Activated CD8-positive, alpha-beta memory T cell treated with anti-CD3 and anti-CD28 coated beads, Interleukin-2, amount 10 ng/mL, durations not matched to agents 7 days and 5 days (primary cell): ENCODE measurements at regions not wholly inside any gene's neighbourhood (a gene's known extent, or its start where the extent isn't known, plus 50 kb on each side); places are given as distances from the start of the nearest gene placed in this dataset.
A peak's percentile ranks its signal among the peaks of the same experiment; 100 is the strongest.

Source experiments
- ATAC-seq: fragments of 150-1000 bp; cut with Tn5 transposase; one replicate; pipeline ENCODE4 v1.10.0; 2021; ENCODE audit warnings: moderate library complexity
- CTCF ChIA-PET: fragments of 350-600 bp; sonication (Branson Sonifier 250); formaldehyde crosslinking; loops from one replicate; lab custom pipeline; 2021; ENCODE audit warnings: antibody characterized with exemption; lab: Charles Lee
- DNase-seq: peaks from one replicate; pipeline ENCODE4 v3.0.0-alpha.2; 2020
- H3K27ac Mint-ChIP-seq: one replicate; pipeline ENCODE4 v1.8.0; 2021; ENCODE audit warnings: mild to moderate bottlenecking, mixed read lengths
- H3K27me3 Mint-ChIP-seq: one replicate; pipeline ENCODE4 v1.8.0; 2021; ENCODE audit warnings: mixed read lengths
- H3K36me3 Mint-ChIP-seq: one replicate; pipeline ENCODE4 v1.8.0; 2021; ENCODE audit warnings: mild to moderate bottlenecking, mixed read lengths
- H3K4me1 Mint-ChIP-seq: one replicate; pipeline ENCODE4 v1.8.0; 2021; ENCODE audit warnings: mixed read lengths
- H3K4me3 Mint-ChIP-seq: one replicate; pipeline ENCODE4 v1.8.0; 2021; ENCODE audit warnings: mild to moderate bottlenecking, moderate library complexity, mixed read lengths
- H3K9me3 Mint-ChIP-seq: one replicate; pipeline ENCODE4 v1.8.0; 2022; ENCODE audit warnings: low read depth, mixed read lengths

DNA sequence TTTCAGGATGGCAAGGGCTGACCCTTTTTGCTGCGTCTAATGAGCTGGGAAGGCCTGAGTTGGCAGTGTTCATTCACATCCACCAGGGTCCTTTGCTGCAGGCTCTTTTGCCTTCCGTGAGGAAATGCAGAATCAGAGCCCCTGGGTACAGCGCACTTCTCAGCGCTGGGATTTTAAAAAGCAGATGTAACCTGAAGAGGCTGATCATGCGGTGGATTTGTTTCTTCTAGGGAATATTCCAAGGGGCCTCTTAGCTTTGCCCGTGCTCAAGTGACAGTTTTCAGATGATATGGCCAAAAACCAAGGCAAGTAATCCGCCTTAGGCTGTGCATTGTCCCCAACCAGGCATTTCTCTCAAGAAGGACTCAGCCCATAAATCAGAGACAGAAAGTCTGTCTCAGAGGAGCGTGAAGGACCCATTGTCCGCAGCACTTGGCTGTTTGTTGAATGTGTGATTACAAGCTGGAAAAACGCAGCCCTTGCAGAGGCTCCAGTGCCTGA, 237.6 kb downstream of the PTPRC start:
- DNase-seq (no peak), ATAC-seq (no peak)
- CTCF ChIA-PET = no interaction called here
- Mint-ChIP-seq H3K27ac (no peak overlapping the region), H3K4me3 (no peak overlapping the region), H3K36me3 (peaks cover 46% of the 10 kb centered on the region), H3K4me1 (peaks cover 6% of the 10 kb centered on the region), H3K27me3 (no peaks in the 10 kb centered on the region), H3K9me3 (no peaks in the 10 kb centered on the region)

DNA sequence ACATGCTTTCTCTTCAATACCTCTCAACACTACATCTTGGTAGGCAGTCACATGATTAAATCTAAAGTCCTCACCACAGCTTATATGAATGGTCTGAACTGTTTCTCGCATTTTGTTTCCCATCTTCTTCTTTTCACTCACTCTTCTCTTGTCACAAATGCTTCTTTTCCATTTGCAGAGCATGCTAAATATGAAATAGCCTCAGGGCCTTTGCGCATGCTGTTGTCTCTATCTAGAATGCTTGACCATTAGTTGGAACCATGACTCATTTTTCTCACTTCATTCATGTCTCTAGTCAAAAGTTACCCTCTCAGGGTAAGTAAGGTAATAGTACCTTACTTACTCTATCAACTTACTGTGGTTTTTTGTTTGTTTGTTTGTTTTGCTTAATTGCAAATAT, 239.7 kb downstream of the PTPRC start:
- no peak overlapping the region for H3K4me3 Mint-ChIP-seq
- H3K9me3 Mint-ChIP-seq = no peaks in the 10 kb centered on the region
- H3K27ac Mint-ChIP-seq = no peak overlapping the region
- no peak for DNase-seq
- ATAC-seq = no peak
- peaks cover 7% of the 10 kb centered on the region for H3K4me1 Mint-ChIP-seq
- no peaks in the 10 kb centered on the region for H3K27me3 Mint-ChIP-seq
- peaks cover 38% of the 10 kb centered on the region for H3K36me3 Mint-ChIP-seq
- CTCF ChIA-PET = no interaction called here

DNA sequence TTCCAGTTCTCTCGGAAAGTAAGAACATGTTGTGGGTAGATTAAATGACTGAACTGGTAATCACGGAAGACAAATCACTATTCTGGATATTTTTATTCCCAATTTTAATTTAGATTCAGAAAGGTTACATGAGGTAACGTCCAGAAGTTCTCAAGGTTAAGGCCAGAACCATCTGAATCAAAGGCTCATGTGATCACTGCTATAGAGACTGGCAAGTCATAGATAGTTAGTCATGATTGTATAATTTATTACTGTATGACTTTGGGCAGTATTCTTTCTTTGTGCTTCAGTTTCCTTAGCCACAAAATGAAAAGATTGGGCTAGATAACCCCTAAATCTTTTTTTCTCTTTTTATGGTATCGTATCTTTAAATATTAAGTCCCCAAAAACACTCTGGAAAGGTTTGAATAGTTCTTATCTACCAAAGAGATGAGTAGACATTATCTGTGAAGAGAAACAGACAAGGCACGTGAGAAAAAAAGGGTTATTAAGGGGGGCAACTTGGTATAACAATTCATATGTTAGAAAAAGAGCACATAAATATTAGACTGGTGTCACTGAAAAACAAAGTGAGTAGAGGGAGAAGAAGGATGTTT, 241.0 kb downstream of the PTPRC start:
- Mint-ChIP-seq H3K4me1 (peaks cover 7% of the 10 kb centered on the region), H3K4me3 (no peak overlapping the region), H3K36me3 (peaks cover 34% of the 10 kb centered on the region), H3K27ac (no peak overlapping the region), H3K27me3 (no peaks in the 10 kb centered on the region), H3K9me3 (no peaks in the 10 kb centered on the region)
- no peak for ATAC-seq
- DNase-seq = no peak
- CTCF ChIA-PET = no interaction called here

DNA sequence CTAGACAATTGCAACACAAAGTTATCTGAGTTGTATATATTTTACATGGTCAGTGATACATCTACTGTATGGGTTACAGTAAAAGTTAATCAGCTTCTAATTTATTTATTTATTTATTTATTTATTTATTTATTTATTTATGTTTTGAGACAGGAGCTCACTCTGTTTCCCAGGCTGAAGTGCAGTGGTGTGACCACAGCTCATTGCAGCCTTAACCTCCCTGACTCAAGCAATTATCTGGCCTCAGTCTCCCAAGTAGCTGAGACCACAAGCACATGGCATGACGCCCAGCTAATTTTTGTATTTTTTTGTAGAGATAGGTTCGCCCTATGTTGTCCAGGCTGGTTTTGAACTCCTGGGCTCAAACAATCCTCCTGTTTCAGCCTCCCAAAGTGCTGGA, 241.6 kb downstream of the PTPRC start:
- no peaks in the 10 kb centered on the region for H3K27me3 Mint-ChIP-seq
- peaks cover 9% of the 10 kb centered on the region for H3K4me1 Mint-ChIP-seq
- CTCF ChIA-PET = no interaction called here
- peaks cover 31% of the 10 kb centered on the region for H3K36me3 Mint-ChIP-seq
- no peak for ATAC-seq
- H3K9me3 Mint-ChIP-seq = no peaks in the 10 kb centered on the region
- no peak overlapping the region for H3K27ac Mint-ChIP-seq
- no peak for DNase-seq
- no peak overlapping the region for H3K4me3 Mint-ChIP-seq

DNA sequence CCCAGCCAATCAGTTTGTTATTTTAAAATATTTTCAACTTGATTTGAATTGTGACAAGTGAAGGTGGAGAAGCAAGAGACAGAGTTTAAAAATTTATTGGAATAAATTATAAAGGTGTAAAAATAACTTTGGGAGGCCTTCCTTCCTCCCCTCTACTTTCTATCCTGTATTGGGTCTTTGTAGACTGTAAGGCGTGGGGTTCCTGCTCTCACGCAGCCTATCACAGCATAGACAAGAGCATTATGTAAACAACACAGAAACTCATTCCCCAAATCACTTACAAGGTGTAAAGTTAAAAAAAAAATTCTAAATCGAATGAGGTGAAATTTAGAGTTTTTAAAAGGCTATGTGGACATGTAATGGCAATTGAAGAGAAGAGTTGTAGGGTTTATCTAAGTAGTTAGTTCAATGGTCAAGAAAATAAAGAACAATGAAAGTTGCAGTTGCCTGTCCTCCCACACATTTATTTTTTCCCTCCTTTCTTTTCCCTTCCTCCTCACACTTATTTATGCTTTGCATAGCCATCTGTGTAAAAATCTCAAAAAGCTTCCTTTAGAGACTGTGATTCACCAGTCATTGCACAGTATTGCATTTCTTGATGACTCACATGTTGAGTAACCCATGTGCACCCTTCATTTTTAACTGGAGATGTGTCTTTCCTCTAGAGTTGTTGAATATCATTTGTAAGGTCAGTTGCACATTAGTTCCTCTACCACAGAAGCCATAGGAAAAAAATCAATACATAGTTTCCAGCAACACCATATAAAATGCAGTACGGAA, 242.2 kb downstream of the PTPRC start:
- Mint-ChIP-seq H3K9me3 (no peaks in the 10 kb centered on the region), H3K27me3 (no peaks in the 10 kb centered on the region), H3K4me1 (peaks cover 9% of the 10 kb centered on the region), H3K27ac (peak overlapping the region; percentile 14), H3K4me3 (no peak overlapping the region), H3K36me3 (peaks cover 31% of the 10 kb centered on the region)
- ATAC-seq (peak; percentile 30), DNase-seq (no peak)
- CTCF ChIA-PET = no interaction called here

DNA sequence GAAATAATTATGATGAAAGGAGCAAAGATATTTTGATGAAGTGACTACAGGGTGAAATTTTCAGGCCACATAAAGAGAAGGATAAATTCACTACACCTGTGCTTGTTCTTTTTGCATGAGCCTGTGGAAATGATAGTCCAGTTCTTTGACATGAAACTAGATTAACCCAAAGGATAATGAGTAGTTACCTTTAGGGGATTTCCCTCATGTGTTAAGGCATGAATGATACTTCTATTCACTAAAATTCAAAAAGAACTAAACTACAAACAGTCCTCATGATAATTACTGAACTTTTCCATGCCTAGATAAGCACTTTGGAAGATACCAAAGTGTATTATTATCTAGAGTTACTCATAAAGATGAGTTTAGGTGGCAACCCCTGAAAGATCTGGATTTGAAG, 244.3 kb downstream of the PTPRC start:
- peaks cover 29% of the 10 kb centered on the region for H3K36me3 Mint-ChIP-seq
- DNase-seq = no peak
- CTCF ChIA-PET = no interaction called here
- peaks cover 2% of the 10 kb centered on the region for H3K27me3 Mint-ChIP-seq
- no peak overlapping the region for H3K27ac Mint-ChIP-seq
- H3K4me3 Mint-ChIP-seq = no peak overlapping the region
- peaks cover 9% of the 10 kb centered on the region for H3K4me1 Mint-ChIP-seq
- ATAC-seq = no peak
- no peaks in the 10 kb centered on the region for H3K9me3 Mint-ChIP-seq

DNA sequence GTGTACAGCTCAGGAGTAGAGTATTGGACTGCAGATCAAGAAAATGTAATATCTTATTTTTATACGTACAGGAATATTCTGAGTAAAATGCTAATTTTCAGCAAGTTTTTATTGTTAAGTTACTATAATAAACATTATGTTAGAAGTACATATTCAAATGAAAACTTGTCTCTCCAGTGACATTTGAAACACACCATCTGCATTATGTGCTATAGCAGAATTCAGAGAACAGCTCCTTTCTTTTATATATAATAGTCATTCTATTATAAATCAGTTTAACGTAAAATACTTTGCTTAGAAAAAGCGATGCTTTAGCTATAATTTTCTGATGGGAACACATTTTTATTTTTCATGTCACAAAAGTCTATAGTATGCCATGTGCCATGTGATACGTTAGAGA, 249.0 kb downstream of the PTPRC start:
- no peak for ATAC-seq
- CTCF ChIA-PET = no interaction called here
- peaks cover 3% of the 10 kb centered on the region for H3K4me1 Mint-ChIP-seq

DNA sequence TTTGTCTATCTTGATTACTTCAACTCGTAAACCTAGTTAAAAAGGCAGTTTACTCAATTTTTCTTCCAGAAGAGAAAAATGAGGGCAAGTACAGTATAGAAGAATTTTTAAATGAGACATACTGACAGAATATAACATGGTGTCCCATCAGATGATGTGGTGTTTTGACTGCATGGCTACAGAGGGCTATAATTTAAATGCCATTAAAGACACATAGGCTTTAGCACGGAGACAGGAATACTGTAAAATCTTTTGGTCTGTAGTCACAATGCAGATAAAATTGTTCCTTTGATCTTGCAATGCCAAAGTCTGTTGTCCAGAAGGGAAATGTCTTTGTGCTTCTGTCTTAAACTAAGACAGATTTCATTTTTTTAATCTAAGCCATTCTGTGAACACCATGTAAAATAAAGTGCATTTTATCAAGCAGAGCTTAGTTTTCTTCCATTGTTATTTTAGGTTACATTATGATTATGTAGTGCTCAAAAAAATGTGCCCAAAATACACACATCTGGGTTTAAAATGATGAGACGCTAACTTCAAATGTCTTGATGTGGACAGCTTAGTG, 249.6 kb downstream of the PTPRC start:
- Mint-ChIP-seq H3K4me1 (peaks cover 3% of the 10 kb centered on the region), H3K36me3 (peaks cover 23% of the 10 kb centered on the region), H3K4me3 (no peak overlapping the region), H3K9me3 (no peaks in the 10 kb centered on the region), H3K27ac (no peak overlapping the region), H3K27me3 (peaks cover 2% of the 10 kb centered on the region)
- DNase-seq = no peak
- no peak for ATAC-seq
- CTCF ChIA-PET = interaction anchor here (1.1 to 1.6 kb wide), 2 partner anchors 12 to 355 kb away, joined by 4 read pairs; no protein-coding TSS in a partner anchor

More for the DNA sequence above, 249.0 kb downstream of the PTPRC start:
- no peak for DNase-seq
- no peaks in the 10 kb centered on the region for H3K9me3 Mint-ChIP-seq
- no peak overlapping the region for H3K27ac Mint-ChIP-seq
- H3K27me3 Mint-ChIP-seq = peaks cover 2% of the 10 kb centered on the region
- H3K4me3 Mint-ChIP-seq = no peak overlapping the region
- peaks cover 23% of the 10 kb centered on the region for H3K36me3 Mint-ChIP-seq

DNA sequence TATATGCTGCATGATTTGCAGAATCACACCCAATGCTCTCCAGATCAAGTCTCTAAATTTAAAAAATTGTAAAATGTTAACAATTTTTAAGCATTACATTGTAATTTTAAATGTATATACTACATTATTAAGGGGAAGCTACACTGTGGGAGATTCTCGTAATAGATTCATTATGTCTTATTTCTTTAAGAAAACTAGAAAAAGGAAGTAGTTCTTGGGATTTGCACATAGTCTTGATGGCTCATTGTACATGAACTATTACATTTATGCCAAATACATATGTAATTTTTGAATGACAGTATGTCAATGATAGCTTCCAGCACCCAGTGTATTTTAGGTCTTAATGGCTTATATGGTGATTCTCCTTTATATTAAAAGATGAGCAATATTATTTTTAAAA, 250.3 kb downstream of the PTPRC start:
- Mint-ChIP-seq H3K27me3 (peaks cover 2% of the 10 kb centered on the region), H3K9me3 (no peaks in the 10 kb centered on the region), H3K27ac (no peak overlapping the region), H3K4me3 (no peak overlapping the region), H3K36me3 (peaks cover 26% of the 10 kb centered on the region), H3K4me1 (peaks cover 3% of the 10 kb centered on the region)
- no peak for ATAC-seq
- CTCF ChIA-PET = interaction anchor here (1.1 to 1.6 kb wide), 2 partner anchors 12 to 354 kb away, joined by 4 read pairs; no protein-coding TSS in a partner anchor
- DNase-seq = no peak

DNA sequence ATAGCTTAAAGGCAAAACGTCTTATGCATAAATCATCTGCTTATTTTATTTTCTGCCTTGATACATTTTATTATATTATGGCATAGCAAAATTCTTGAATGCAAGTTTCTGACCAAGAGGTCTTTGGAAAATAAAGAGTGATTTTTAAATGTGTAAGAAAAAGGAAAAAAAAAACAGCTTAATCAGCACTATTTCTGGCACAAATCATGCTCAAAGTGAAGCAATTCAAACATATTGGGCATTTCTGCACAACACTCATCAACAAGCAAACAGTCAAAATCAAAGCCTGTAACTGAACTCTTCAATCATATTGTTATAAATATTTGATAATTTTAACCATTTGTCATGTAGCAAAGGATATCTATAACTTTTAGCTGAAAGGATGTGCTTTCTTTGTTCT, 250.9 kb downstream of the PTPRC start:
- Mint-ChIP-seq H3K9me3 (no peaks in the 10 kb centered on the region), H3K36me3 (peaks cover 26% of the 10 kb centered on the region), H3K27ac (no peak overlapping the region), H3K4me1 (peaks cover 3% of the 10 kb centered on the region), H3K4me3 (no peak overlapping the region), H3K27me3 (peaks cover 2% of the 10 kb centered on the region)
- DNase-seq (no peak), ATAC-seq (no peak)
- CTCF ChIA-PET = interaction anchor here (1.1 to 1.6 kb wide), 2 partner anchors 11 to 354 kb away, joined by 4 read pairs; no protein-coding TSS in a partner anchor

DNA sequence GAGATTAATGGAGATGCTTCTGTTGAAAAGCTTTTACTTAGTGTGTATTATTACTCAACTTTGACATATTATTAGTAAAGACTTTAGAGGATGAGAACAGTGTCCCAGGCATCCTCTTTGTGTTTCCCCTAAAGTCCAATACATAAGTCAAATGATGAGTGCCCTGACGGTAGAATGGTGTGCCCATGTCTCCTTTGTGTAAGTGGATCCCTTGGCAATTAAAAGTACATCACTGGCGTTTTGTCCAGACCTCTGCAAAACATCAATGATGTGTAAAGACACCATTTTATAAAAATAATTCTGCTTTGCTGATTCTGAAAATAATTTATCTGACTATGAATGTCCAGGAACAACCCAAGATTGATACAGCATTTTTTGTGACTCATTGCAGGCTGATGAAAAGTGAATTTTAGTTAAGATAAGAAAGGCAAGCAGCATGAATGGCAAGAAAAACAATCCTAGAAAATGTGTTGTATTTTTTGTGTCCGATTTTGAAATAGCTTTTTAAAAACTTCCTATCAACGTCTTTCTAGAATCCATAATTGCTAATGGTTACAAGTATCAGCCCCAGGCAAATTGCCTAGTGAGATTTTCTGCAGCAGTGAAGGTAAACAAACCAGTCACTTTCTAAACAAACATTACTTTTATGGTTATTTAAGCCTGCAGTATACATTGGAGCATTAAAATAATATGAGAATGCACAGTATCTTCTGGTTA, 251.5 kb downstream of the PTPRC start:
- H3K27me3 Mint-ChIP-seq = peaks cover 2% of the 10 kb centered on the region
- peaks cover 28% of the 10 kb centered on the region for H3K36me3 Mint-ChIP-seq
- H3K27ac Mint-ChIP-seq = no peak overlapping the region
- no peaks in the 10 kb centered on the region for H3K9me3 Mint-ChIP-seq
- no peak overlapping the region for H3K4me3 Mint-ChIP-seq
- DNase-seq = no peak
- H3K4me1 Mint-ChIP-seq = peaks cover under 1% of the 10 kb centered on the region
- no peak for ATAC-seq
- CTCF ChIA-PET = no interaction called here

DNA sequence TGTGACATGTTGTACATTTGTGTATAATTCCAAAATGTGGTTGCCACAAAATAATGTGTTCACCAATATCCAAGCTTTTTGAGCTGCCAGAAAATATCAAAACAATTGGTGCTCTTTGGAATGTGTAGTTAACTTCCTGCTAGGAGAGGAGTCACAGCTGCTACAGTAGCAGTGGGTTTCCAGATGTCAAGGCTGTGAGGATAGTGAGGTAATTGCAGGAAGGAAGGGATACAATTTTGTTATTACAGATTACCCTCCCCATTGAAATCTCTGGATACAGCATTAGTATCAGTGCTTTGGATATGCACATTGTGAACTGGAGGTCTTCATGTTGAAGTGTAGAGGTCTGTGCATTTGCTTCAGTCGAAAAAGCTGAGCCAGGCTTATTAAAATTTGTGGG, 253.2 kb downstream of the PTPRC start:
- Mint-ChIP-seq H3K36me3 (peaks cover 37% of the 10 kb centered on the region), H3K27ac (no peak overlapping the region), H3K27me3 (no peaks in the 10 kb centered on the region), H3K4me3 (no peak overlapping the region), H3K4me1 (no peaks in the 10 kb centered on the region), H3K9me3 (peaks cover 3% of the 10 kb centered on the region)
- CTCF ChIA-PET = no interaction called here
- no peak for ATAC-seq
- no peak for DNase-seq

DNA sequence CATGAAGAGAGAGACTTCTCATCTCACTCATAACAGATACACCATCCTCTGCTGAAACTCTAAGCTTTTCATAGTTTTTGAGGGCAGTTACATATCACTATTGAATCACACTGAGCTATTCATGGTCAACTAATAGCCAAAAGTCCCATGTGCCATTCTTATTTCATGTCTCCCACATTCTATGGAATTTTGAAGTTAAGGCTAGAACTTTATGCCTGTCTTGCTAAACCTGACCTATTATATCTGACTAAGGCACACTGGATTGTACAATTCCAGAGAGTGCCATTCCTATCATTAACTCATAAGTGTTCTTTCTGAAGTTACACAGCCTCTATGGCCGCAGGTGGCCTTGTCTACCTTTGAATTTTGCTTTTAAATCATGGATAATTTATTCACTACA, 254.3 kb downstream of the PTPRC start:
- H3K27me3 Mint-ChIP-seq = no peaks in the 10 kb centered on the region
- H3K4me1 Mint-ChIP-seq = no peaks in the 10 kb centered on the region
- H3K4me3 Mint-ChIP-seq = no peak overlapping the region
- peaks cover 41% of the 10 kb centered on the region for H3K36me3 Mint-ChIP-seq
- DNase-seq (no peak), ATAC-seq (no peak)
- CTCF ChIA-PET = no interaction called here
- no peak overlapping the region for H3K27ac Mint-ChIP-seq
- peaks cover 3% of the 10 kb centered on the region for H3K9me3 Mint-ChIP-seq
